ENCODE measurements at regions not wholly inside any gene's neighbourhood (a gene's known extent, or its start where the extent isn't known, plus 50 kb on each side); places are given as distances from the start of the nearest gene placed in this dataset.

DNA sequence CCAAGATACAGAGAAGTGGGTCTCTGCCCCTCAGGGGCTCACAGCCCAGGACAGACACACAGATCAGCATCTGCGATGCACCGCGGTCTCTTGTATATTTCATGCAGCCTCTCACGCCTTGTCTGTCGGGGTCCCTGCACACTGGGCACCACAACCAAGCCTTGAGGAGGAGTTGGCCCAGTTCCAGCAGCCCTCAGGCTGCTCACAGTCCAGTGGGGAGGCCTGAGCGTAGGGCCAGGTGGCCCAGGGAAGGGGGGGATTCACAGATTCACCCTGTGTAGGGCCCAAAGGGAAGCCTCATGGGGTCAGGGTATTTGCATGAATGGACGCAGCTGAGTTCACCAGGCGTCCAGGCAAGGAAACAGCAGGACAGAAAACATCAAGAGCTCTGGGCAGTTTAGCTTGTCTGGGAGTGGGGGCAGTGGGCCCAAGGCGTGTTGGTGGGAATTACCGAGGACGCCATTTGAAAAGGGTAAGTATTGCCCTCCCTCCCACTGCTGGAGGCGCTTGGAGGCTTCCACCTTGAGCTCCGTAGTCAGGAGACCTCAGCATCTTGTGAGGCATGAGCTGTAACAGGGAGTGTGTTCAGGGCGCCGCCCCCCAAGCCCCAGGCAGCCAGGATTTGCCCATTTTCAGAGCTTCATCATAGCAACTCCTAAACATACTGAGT is 129.1 kb upstream of the CHST15 start:
- H3K9me3 Mint-ChIP-seq (ENCODE audit: low read depth), result peaks cover 16% of the 10 kb centered on the region
- H3K4me3 Mint-ChIP-seq (ENCODE audit: unreplicated experiment), result peak overlapping the region; percentile 57
- no peak for DNase-seq (ENCODE audit: low spot score)
- H3K36me3 Mint-ChIP-seq (ENCODE audit: low read depth), result no peaks in the 10 kb centered on the region
- no peak for TF ChIP-seq CTCF (IDR thresholded peaks at IDR 0.05)
- peaks cover 47% of the 10 kb centered on the region for H3K4me1 Mint-ChIP-seq (ENCODE audit: low read depth)
- peak overlapping the region; percentile 85 for H3K27ac Mint-ChIP-seq (ENCODE audit: unreplicated experiment)
- peaks cover 7% of the 10 kb centered on the region for H3K27me3 Mint-ChIP-seq (ENCODE audit: low read depth)

DNA sequence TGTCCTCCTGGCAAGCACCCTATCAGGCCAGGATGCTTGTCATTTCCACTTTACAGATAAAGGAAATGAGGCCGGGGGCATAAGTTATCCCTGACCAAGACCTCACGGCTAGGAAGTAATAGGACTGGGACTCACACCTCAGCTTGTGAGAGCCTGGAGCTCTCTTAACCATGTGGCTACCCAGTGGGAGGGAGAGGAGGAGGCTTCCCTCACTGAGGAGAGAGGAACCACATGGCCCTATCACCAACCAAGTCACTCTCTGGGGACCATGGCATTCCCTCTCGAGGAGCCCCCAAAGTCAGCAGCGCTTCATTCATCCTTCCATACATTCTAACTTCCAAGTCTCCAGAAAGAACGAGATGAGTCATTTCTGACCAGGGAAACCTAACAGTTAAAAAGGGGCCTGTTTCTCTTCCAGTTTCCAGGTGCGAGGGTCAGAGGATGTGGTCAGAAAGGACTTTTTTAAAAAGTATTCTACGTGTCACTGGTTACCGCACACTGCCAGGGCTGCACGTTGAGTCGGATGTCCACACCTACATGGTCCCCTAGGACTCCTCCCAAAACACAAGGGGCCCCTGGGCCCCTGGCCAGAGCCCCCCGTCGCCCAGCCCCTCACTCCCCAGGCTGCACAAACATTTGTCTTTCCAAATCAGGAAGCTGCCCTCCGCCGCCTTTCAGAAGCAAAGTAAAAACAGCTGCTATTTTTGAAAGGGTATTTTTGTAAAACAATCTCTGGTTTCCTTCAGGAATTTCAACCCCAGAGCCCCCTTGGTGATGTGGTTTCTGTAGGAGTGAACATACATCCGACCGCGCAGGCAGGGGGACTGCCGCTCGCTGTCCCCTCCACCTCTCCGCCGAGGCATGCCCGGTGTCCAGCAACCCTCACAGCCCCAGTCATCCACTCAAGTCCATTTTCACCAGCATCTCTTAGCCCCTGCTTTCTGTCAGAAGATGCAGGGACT is 128.2 kb upstream of the CHST15 start:
- peak overlapping the region; percentile 85 for H3K27ac Mint-ChIP-seq (ENCODE audit: unreplicated experiment)
- DNase-seq (ENCODE audit: low spot score), result no peak
- peaks cover 14% of the 10 kb centered on the region for H3K27me3 Mint-ChIP-seq (ENCODE audit: low read depth)

GRCh38 chr10:124220971-124221355 is 127.6 kb upstream of the CHST15 start:
- H3K4me3 Mint-ChIP-seq (ENCODE audit: unreplicated experiment), result no peak overlapping the region
- peaks cover 15% of the 10 kb centered on the region for H3K27me3 Mint-ChIP-seq (ENCODE audit: low read depth)

More for the DNA sequence above, 128.2 kb upstream of the CHST15 start:
- peaks cover 8% of the 10 kb centered on the region for H3K9me3 Mint-ChIP-seq (ENCODE audit: low read depth)
- no peak for TF ChIP-seq CTCF (IDR thresholded peaks at IDR 0.05)
- H3K36me3 Mint-ChIP-seq (ENCODE audit: low read depth), result peaks cover 3% of the 10 kb centered on the region
- peak overlapping the region; percentile 57 for H3K4me3 Mint-ChIP-seq (ENCODE audit: unreplicated experiment)
- peaks cover 47% of the 10 kb centered on the region for H3K4me1 Mint-ChIP-seq (ENCODE audit: low read depth)

GRCh38 chr10:124220547-124220946 is 127.1 kb upstream of the CHST15 start:
- TF ChIP-seq CTCF (IDR thresholded peaks at IDR 0.05), result no peak
- Mint-ChIP-seq H3K9me3 (ENCODE audit: low read depth) (no peaks in the 10 kb centered on the region), H3K36me3 (ENCODE audit: low read depth) (peaks cover 3% of the 10 kb centered on the region), H3K27me3 (ENCODE audit: low read depth) (peaks cover 15% of the 10 kb centered on the region), H3K4me3 (ENCODE audit: unreplicated experiment) (no peak overlapping the region), H3K27ac (ENCODE audit: unreplicated experiment) (no peak overlapping the region), H3K4me1 (ENCODE audit: low read depth) (peaks cover 45% of the 10 kb centered on the region)
- DNase-seq (ENCODE audit: low spot score), result no peak

More at GRCh38 chr10:124220971-124221355, 127.6 kb upstream of the CHST15 start:
- Mint-ChIP-seq H3K36me3 (ENCODE audit: low read depth) (peaks cover 3% of the 10 kb centered on the region), H3K4me1 (ENCODE audit: low read depth) (peaks cover 47% of the 10 kb centered on the region), H3K9me3 (ENCODE audit: low read depth) (peaks cover 2% of the 10 kb centered on the region), H3K27ac (ENCODE audit: unreplicated experiment) (no peak overlapping the region)
- no peak for DNase-seq (ENCODE audit: low spot score)
- TF ChIP-seq CTCF (IDR thresholded peaks at IDR 0.05), result no peak

GRCh38 chr10:124219655-124220054 is 126.3 kb upstream of the CHST15 start:
- Mint-ChIP-seq H3K36me3 (ENCODE audit: low read depth) (peaks cover 3% of the 10 kb centered on the region), H3K9me3 (ENCODE audit: low read depth) (no peaks in the 10 kb centered on the region), H3K27me3 (ENCODE audit: low read depth) (peaks cover 15% of the 10 kb centered on the region), H3K27ac (ENCODE audit: unreplicated experiment) (no peak overlapping the region), H3K4me3 (ENCODE audit: unreplicated experiment) (no peak overlapping the region), H3K4me1 (ENCODE audit: low read depth) (peaks cover 36% of the 10 kb centered on the region)
- no peak for DNase-seq (ENCODE audit: low spot score)
- TF ChIP-seq CTCF (IDR thresholded peaks at IDR 0.05), result no peak
